Gastroesophageal sphincter (tissue), 4 donors: ENCODE measurements at regions not wholly inside any gene's neighbourhood (a gene's known extent, or its start where the extent isn't known, plus 50 kb on each side); places are given as distances from the start of the nearest gene placed in this dataset.
"Not testable (repeated sequence)": the region's sequence is repeated elsewhere in the genome, so short reads cannot be mapped to it uniquely, and the experiment has no call there.

Source experiments
- ATAC-seq: fragments of 150-250 bp; one replicate; pipeline ENCODE4 v1.9.1; 2016; ENCODE audit warnings: mild to moderate bottlenecking, moderate library complexity
- H3K27ac ChIP-seq, 4 donors: fragments of 200-600 bp; sonication (generic) in 3 of 4; 1 replicate in 3 of 4; 2 replicates in 1 of 4; pipeline ENCODE4 v1.5.1; 2016 to 2019
- H3K27me3 ChIP-seq: fragments of 200-600 bp; sonication (generic); one replicate; pipeline ENCODE4 v1.5.1; 2019
- H3K36me3 ChIP-seq, 2 donors: fragments of 200-600 bp; sonication (generic); one replicate each; pipeline ENCODE4 v1.5.1; 2019; ENCODE audit warnings: control low read depth in 1 of 2
- H3K4me1 ChIP-seq, 3 donors: fragments of 200-600 bp; sonication (generic); 1 replicate in 2 of 3; 2 replicates in 1 of 3; pipeline ENCODE4 v1.5.1; 2016 to 2019; ENCODE audit warnings: control low read depth in 2 of 3
- H3K4me3 ChIP-seq, 2 donors: fragments of 200-600 bp; sonication (generic); one replicate each; pipeline ENCODE4 v1.5.1; 2019; ENCODE audit warnings: mild to moderate bottlenecking in 1 of 2, moderate library complexity in 1 of 2
- H3K9me3 ChIP-seq, 3 donors: fragments of 200-600 bp; sonication (generic); one replicate each; pipeline ENCODE4 v1.5.1; 2017 to 2019; ENCODE audit warnings: control low read depth in 2 of 3
- CTCF ChIP-seq, 4 experiments: fragments of 200-600 bp in 2 of 4; fragments of 450-650 bp in 2 of 4; sonication (generic) in 1 of 4; IDR thresholded peaks; one replicate each; pipeline ENCODE4 v1.5.1; 2017 to 2019; ENCODE audit warnings: antibody characterized with exemption in 4 of 4, mild to moderate bottlenecking in 2 of 4, moderate library complexity in 2 of 4
- EP300 ChIP-seq: sonication (generic); formaldehyde crosslinking; IDR thresholded peaks from one replicate; pipeline ENCODE4 v1.6.1; 2017; ENCODE audit warnings: antibody characterized with exemption, mild to moderate bottlenecking
- POLR2A ChIP-seq, 2 donors: fragments of 450-650 bp; IDR thresholded peaks; one replicate each; pipeline ENCODE4 v1.6.1; 2017; ENCODE audit warnings: antibody characterized with exemption in 2 of 2, mild to moderate bottlenecking in 2 of 2, moderate library complexity in 1 of 2
- POLR2AphosphoS5 ChIP-seq: sonication (generic); formaldehyde crosslinking; IDR thresholded peaks from one replicate; pipeline ENCODE4 v1.6.1; 2017; ENCODE audit warnings: antibody characterized with exemption
- WGBS, 2 donors: methylation state at CpG; one replicate each; pipeline ENCODE4 v1.1.5; 2018; ENCODE audit warnings: low coverage in 1 of 2; 5-methylcytosine and 5-hydroxymethylcytosine counted together

- ATAC-seq: no peak
- Histone ChIP-seq H3K27ac (no peak overlapping the region), H3K9me3 (peaks cover 0 to 10% (median 0%) of the 10 kb centered on the region in 3 donors), H3K27me3 (peaks cover 53% of the 10 kb centered on the region), H3K4me3 (no peak overlapping the region), H3K4me1 (no peaks in the 10 kb centered on the region), H3K36me3 (no peaks in the 10 kb centered on the region)
- 0 to 12% methylated on average over 4 to 10 of the region's 12 CpGs for WGBS, 2 donors
- TF ChIP-seq CTCF (IDR thresholded peaks at IDR 0.05) (no peak), POLR2AphosphoS5 (no peak), POLR2A (IDR thresholded peaks at IDR 0.05) (no peak), EP300 (no peak)
These were observed 192.5 kb downstream of the ASMT start for GRCh38 chrX:1807301-1807731.

GRCh38 chrX:1809581-1809980 lies 194.7 kb downstream of the ASMT start:
- WGBS, 2 donors: 93 to 100% methylated on average over 3 to 4 of the region's 5 CpGs
- H3K4me1 ChIP-seq: no peaks in the 10 kb centered on the region
- ATAC-seq: no peak
- no peak overlapping the region for H3K27ac ChIP-seq
- H3K4me3 ChIP-seq: no peak overlapping the region
- TF ChIP-seq POLR2A (IDR thresholded peaks at IDR 0.05) (no peak), EP300 (no peak), POLR2AphosphoS5 (no peak), CTCF (IDR thresholded peaks at IDR 0.05) (no peak)
- H3K36me3 ChIP-seq: no peaks in the 10 kb centered on the region
- peaks cover 0 to 10% (median 0%) of the 10 kb centered on the region in 3 donors for H3K9me3 ChIP-seq
- peaks cover 44% of the 10 kb centered on the region for H3K27me3 ChIP-seq

GRCh38 chrX:1813809-1814208 lies 198.9 kb downstream of the ASMT start:
- WGBS, 2 donors: 52 to 71% methylated on average over 7 to 12 of the region's 15 CpGs
- ATAC-seq: no peak

GRCh38 chrX:1815456-1816175 lies 200.8 kb downstream of the ASMT start:
- no peak for TF ChIP-seq EP300
- TF ChIP-seq POLR2A (IDR thresholded peaks at IDR 0.05): no peak
- TF ChIP-seq CTCF (IDR thresholded peaks at IDR 0.05): no peak
- no peak for TF ChIP-seq POLR2AphosphoS5
- no peak for ATAC-seq
- no peak overlapping the region for H3K4me3 ChIP-seq
- H3K27me3 ChIP-seq: peaks cover 9% of the 10 kb centered on the region
- no peaks in the 10 kb centered on the region for H3K4me1 ChIP-seq
- H3K9me3 ChIP-seq: no peaks in the 10 kb centered on the region
- no peak overlapping the region for H3K27ac ChIP-seq
- WGBS, 2 donors: 90 to 96% methylated on average over 11 to 15 of the region's 15 CpGs
- H3K36me3 ChIP-seq: no peaks in the 10 kb centered on the region

More at GRCh38 chrX:1813809-1814208, 198.9 kb downstream of the ASMT start:
- H3K4me3 ChIP-seq: no peak overlapping the region
- no peak overlapping the region for H3K27ac ChIP-seq
- no peak for TF ChIP-seq EP300
- no peak for TF ChIP-seq CTCF (IDR thresholded peaks at IDR 0.05)
- TF ChIP-seq POLR2A (IDR thresholded peaks at IDR 0.05): no peak
- no peak for TF ChIP-seq POLR2AphosphoS5
- H3K27me3 ChIP-seq: peaks cover 24% of the 10 kb centered on the region
- H3K4me1 ChIP-seq: no peaks in the 10 kb centered on the region
- H3K36me3 ChIP-seq: no peaks in the 10 kb centered on the region
- H3K9me3 ChIP-seq: peaks cover 0 to 10% (median 0%) of the 10 kb centered on the region in 3 donors

- H3K27me3 ChIP-seq, H3K27ac ChIP-seq, H3K36me3 ChIP-seq, H3K4me3 ChIP-seq, H3K9me3 ChIP-seq, H3K4me1 ChIP-seq, ATAC-seq: not testable (repeated sequence)
- 87 to 94% methylated on average over 15 of the region's 17 CpGs for WGBS, 2 donors
These were observed 201.6 kb downstream of the ASMT start for GRCh38 chrX:1816387-1816982.
